Naive B cell (primary cell): ENCODE measurements at regions not wholly inside any gene's neighbourhood (a gene's known extent, or its start where the extent isn't known, plus 50 kb on each side); places are given as distances from the start of the nearest gene placed in this dataset.
"Not testable (repeated sequence)": the region's sequence is repeated elsewhere in the genome, so short reads cannot be mapped to it uniquely, and the experiment has no call there.

Source experiments
- ATAC-seq, 2 donors: fragments of 150-1000 bp; cut with Tn5 transposase; 2 replicates each; pipeline ENCODE4 v1.10.0; 2021; ENCODE audit warnings: low read depth in 2 of 2, mild to moderate bottlenecking in 2 of 2, moderate library complexity in 2 of 2
- DNase-seq: peaks from one replicate; pipeline ENCODE4 v3.0.0; 2022
- H3K27ac Mint-ChIP-seq, 6 donors: one replicate each; pipeline ENCODE4 v1.8.0; 2020 to 2022; ENCODE audit warnings: mild to moderate bottlenecking in 6 of 6, mixed read lengths in 6 of 6, moderate library complexity in 5 of 6, inconsistent platforms in 2 of 6
- H3K27me3 Mint-ChIP-seq, 3 donors: one replicate each; pipeline ENCODE4 v1.8.0; 2021 to 2022; ENCODE audit warnings: mixed read lengths in 3 of 3, mild to moderate bottlenecking in 1 of 3
- H3K36me3 Mint-ChIP-seq, 2 donors: one replicate each; pipeline ENCODE4 v1.8.0; 2020 to 2022; ENCODE audit warnings: mixed read lengths in 2 of 2, inconsistent platforms in 1 of 2, mild to moderate bottlenecking in 1 of 2
- H3K4me1 Mint-ChIP-seq, 3 donors: one replicate each; pipeline ENCODE4 v1.8.0; 2020 to 2022; ENCODE audit warnings: mixed read lengths in 3 of 3, inconsistent platforms in 1 of 3, mild to moderate bottlenecking in 1 of 3, moderate library complexity in 1 of 3
- H3K4me3 Mint-ChIP-seq, 8 donors: one replicate each; pipeline ENCODE4 v1.8.0; 2020 to 2022; ENCODE audit warnings: mild to moderate bottlenecking in 8 of 8, mixed read lengths in 8 of 8, moderate library complexity in 8 of 8, inconsistent platforms in 2 of 8
- H3K9me3 Mint-ChIP-seq, 7 donors: one replicate each; pipeline ENCODE4 v1.8.0; 2020 to 2022; ENCODE audit warnings: mixed read lengths in 7 of 7, mild to moderate bottlenecking in 5 of 7, inconsistent platforms in 2 of 7, moderate library complexity in 1 of 7

- H3K36me3 Mint-ChIP-seq = not testable (repeated sequence)
- H3K9me3 Mint-ChIP-seq = peaks cover 0 to 13% (median 0%) of the 10 kb centered on the region in 7 donors
Observed at GRCh38 chr22:15772337-15772736, 82.5 kb downstream of the POTEH start.

GRCh38 chr22:15775118-15775517 lies 85.3 kb downstream of the POTEH start:
- H3K27me3 Mint-ChIP-seq, ATAC-seq, H3K4me1 Mint-ChIP-seq, H3K36me3 Mint-ChIP-seq, H3K4me3 Mint-ChIP-seq, DNase-seq, H3K27ac Mint-ChIP-seq: not testable (repeated sequence)
- peaks cover 0 to 10% (median 0%) of the 10 kb centered on the region in 7 donors for H3K9me3 Mint-ChIP-seq

More at GRCh38 chr22:15772337-15772736, 82.5 kb downstream of the POTEH start:
- H3K27me3 Mint-ChIP-seq, DNase-seq, H3K4me3 Mint-ChIP-seq, ATAC-seq, H3K27ac Mint-ChIP-seq, H3K4me1 Mint-ChIP-seq: not testable (repeated sequence)

- not testable (repeated sequence) for H3K4me3 Mint-ChIP-seq, H3K27me3 Mint-ChIP-seq, H3K36me3 Mint-ChIP-seq, H3K27ac Mint-ChIP-seq, H3K4me1 Mint-ChIP-seq, DNase-seq, ATAC-seq
- H3K9me3 Mint-ChIP-seq = peaks cover 0 to 10% (median 0%) of the 10 kb centered on the region in 7 donors
Observed at GRCh38 chr22:15775670-15776669, 86.1 kb downstream of the POTEH start.

GRCh38 chr22:15776727-15777126 lies 86.9 kb downstream of the POTEH start:
- not testable (repeated sequence) for DNase-seq, H3K4me1 Mint-ChIP-seq, H3K27me3 Mint-ChIP-seq, H3K4me3 Mint-ChIP-seq, H3K27ac Mint-ChIP-seq, H3K9me3 Mint-ChIP-seq, ATAC-seq, H3K36me3 Mint-ChIP-seq

GRCh38 chr22:15777150-15777549 lies 87.3 kb downstream of the POTEH start:
- not testable (repeated sequence) for H3K4me3 Mint-ChIP-seq, H3K36me3 Mint-ChIP-seq, H3K27me3 Mint-ChIP-seq, H3K9me3 Mint-ChIP-seq, DNase-seq, H3K4me1 Mint-ChIP-seq, H3K27ac Mint-ChIP-seq, ATAC-seq

GRCh38 chr22:15777557-15777956 lies 87.7 kb downstream of the POTEH start:
- H3K36me3 Mint-ChIP-seq, DNase-seq, H3K27ac Mint-ChIP-seq, H3K4me1 Mint-ChIP-seq, H3K4me3 Mint-ChIP-seq, ATAC-seq, H3K9me3 Mint-ChIP-seq, H3K27me3 Mint-ChIP-seq: not testable (repeated sequence)

GRCh38 chr22:15778366-15778765 lies 88.5 kb downstream of the POTEH start:
- not testable (repeated sequence) for H3K4me1 Mint-ChIP-seq, H3K27ac Mint-ChIP-seq, H3K9me3 Mint-ChIP-seq

GRCh38 chr22:15781652-15782051 lies 91.8 kb downstream of the POTEH start:
- not testable (repeated sequence) for ATAC-seq, H3K4me3 Mint-ChIP-seq, DNase-seq, H3K4me1 Mint-ChIP-seq, H3K9me3 Mint-ChIP-seq, H3K27me3 Mint-ChIP-seq, H3K36me3 Mint-ChIP-seq, H3K27ac Mint-ChIP-seq

More at GRCh38 chr22:15778366-15778765, 88.5 kb downstream of the POTEH start:
- H3K27me3 Mint-ChIP-seq, H3K36me3 Mint-ChIP-seq, DNase-seq, ATAC-seq, H3K4me3 Mint-ChIP-seq: not testable (repeated sequence)

- not testable (repeated sequence) for H3K36me3 Mint-ChIP-seq, H3K4me3 Mint-ChIP-seq, H3K9me3 Mint-ChIP-seq, H3K27ac Mint-ChIP-seq, H3K4me1 Mint-ChIP-seq, ATAC-seq, DNase-seq, H3K27me3 Mint-ChIP-seq
Observed at GRCh38 chr22:15782933-15783332, 93.1 kb downstream of the POTEH start.

GRCh38 chr22:15784383-15785085 lies 94.7 kb downstream of the POTEH start:
- ATAC-seq = peak in 1 of 2 donors; percentile 61

GRCh38 chr22:15786942-15787733 lies 97.3 kb downstream of the POTEH start:
- H3K27me3 Mint-ChIP-seq, H3K4me1 Mint-ChIP-seq, ATAC-seq, H3K9me3 Mint-ChIP-seq, H3K4me3 Mint-ChIP-seq, H3K27ac Mint-ChIP-seq, H3K36me3 Mint-ChIP-seq, DNase-seq: not testable (repeated sequence)

More at GRCh38 chr22:15784383-15785085, 94.7 kb downstream of the POTEH start:
- not testable (repeated sequence) for H3K27ac Mint-ChIP-seq, DNase-seq, H3K4me1 Mint-ChIP-seq, H3K4me3 Mint-ChIP-seq, H3K9me3 Mint-ChIP-seq, H3K27me3 Mint-ChIP-seq, H3K36me3 Mint-ChIP-seq

GRCh38 chr22:15791557-15791956 lies 101.7 kb downstream of the POTEH start:
- not testable (repeated sequence) for DNase-seq, H3K4me3 Mint-ChIP-seq, H3K36me3 Mint-ChIP-seq, H3K27me3 Mint-ChIP-seq, H3K9me3 Mint-ChIP-seq, H3K27ac Mint-ChIP-seq, H3K4me1 Mint-ChIP-seq, ATAC-seq

GRCh38 chr22:15799935-15800334 lies 110.1 kb downstream of the POTEH start:
- H3K4me3 Mint-ChIP-seq, H3K36me3 Mint-ChIP-seq, ATAC-seq, H3K4me1 Mint-ChIP-seq, H3K9me3 Mint-ChIP-seq, H3K27me3 Mint-ChIP-seq, H3K27ac Mint-ChIP-seq, DNase-seq: not testable (repeated sequence)
